IMR-90 (cell line): ENCODE measurements at regions not wholly inside any gene's neighbourhood (a gene's known extent, or its start where the extent isn't known, plus 50 kb on each side); places are given as distances from the start of the nearest gene placed in this dataset.

Source experiments
- ATAC-seq: fragments of 200-7000 bp; cut with Tn5 transposase; 2 replicates; pipeline ENCODE4 v1.9.1; 2020; ENCODE audit warnings: low read depth, mild to moderate bottlenecking, moderate library complexity
- BruUV-seq: library from RNA; stranded (reverse); fragments of 400-500 nt; replicated peaks from 2 replicates; lab custom pipeline; 2021; lab: Mats Ljungman, UMichigan
- CTCF ChIA-PET: fragments of 300-600 bp; formaldehyde crosslinking; extraction: SDS; loops from one replicate; lab custom pipeline; 2021; ENCODE audit warnings: antibody characterized with exemption; lab: Yijun Ruan, JAX
- POLR2A ChIA-PET: fragments of 300-600 bp; sonication (Branson Sonifier 250); formaldehyde crosslinking; loops from one replicate; lab custom pipeline; 2022; ENCODE audit warnings: antibody characterized with exemption; ENCODE audit not compliant: unreplicated experiment; lab: Charles Lee
- DNase-seq: peaks from one replicate; pipeline ENCODE4 v3.0.0; 2013
- H2AFZ ChIP-seq: replicated peaks from 2 replicates; pipeline ENCODE3; 2013; ENCODE audit warnings: low read length, mild to moderate bottlenecking; ENCODE audit not compliant: poor library complexity
- H2AK5ac ChIP-seq: 2 replicates; pipeline ENCODE4 v1.6.1; 2013; ENCODE audit warnings: low read depth, low read length, inconsistent platforms
- H2AK9ac ChIP-seq: replicated peaks from 2 replicates; pipeline ENCODE3; 2013; ENCODE audit warnings: mild to moderate bottlenecking, low read depth, low read length, moderate library complexity; ENCODE audit not compliant: poor library complexity
- H2BK120ac ChIP-seq: 2 replicates; pipeline ENCODE4 v1.6.1; 2013; ENCODE audit warnings: low read depth, low read length, inconsistent platforms
- H2BK15ac ChIP-seq: 3 replicates; pipeline ENCODE4 v1.6.1; 2013; ENCODE audit warnings: low read depth, low read length, inconsistent platforms
- H2BK20ac ChIP-seq: 2 replicates; pipeline ENCODE4 v1.6.1; 2013; ENCODE audit warnings: low read depth, mild to moderate bottlenecking, inconsistent platforms, low read length, moderate library complexity
- H2BK5ac ChIP-seq: 2 replicates; pipeline ENCODE4 v1.6.1; 2013; ENCODE audit warnings: mild to moderate bottlenecking, low read depth, low read length, inconsistent platforms; ENCODE audit not compliant: poor library complexity, severe bottlenecking
- H3K14ac ChIP-seq: replicated peaks from 2 replicates; pipeline ENCODE4 v1.6.1; 2013; ENCODE audit warnings: low read depth, low read length, inconsistent platforms
- H3K18ac ChIP-seq: 2 replicates; pipeline ENCODE4 v1.6.1; 2013; ENCODE audit warnings: low read depth, low read length, control low read depth
- H3K23ac ChIP-seq: 2 replicates; pipeline ENCODE4 v1.6.1; 2013; ENCODE audit warnings: low read depth, low read length, inconsistent platforms
- H3K27ac ChIP-seq: 2 replicates; pipeline ENCODE4 v1.5.1; 2013; ENCODE audit warnings: mild to moderate bottlenecking, control low read depth, low read length; ENCODE audit not compliant: insufficient read depth
- H3K27me3 ChIP-seq: 2 replicates; pipeline ENCODE4 v1.6.1; 2013; ENCODE audit warnings: low read length; ENCODE audit not compliant: control insufficient read depth, insufficient read depth
- H3K36me3 ChIP-seq: 2 replicates; pipeline ENCODE4 v1.6.1; 2013; ENCODE audit warnings: low read length, mixed read lengths; ENCODE audit not compliant: control insufficient read depth, insufficient read depth
- H3K4ac ChIP-seq: 2 replicates; pipeline ENCODE4 v1.6.1; 2013; ENCODE audit warnings: low read depth, low read length, inconsistent platforms
- H3K4me1 ChIP-seq: 2 replicates; pipeline ENCODE4 v1.6.1; 2013; ENCODE audit warnings: low read length, mixed read lengths; ENCODE audit not compliant: control insufficient read depth, insufficient read depth
- H3K4me2 ChIP-seq: 2 replicates; pipeline ENCODE4 v1.6.1; 2013; ENCODE audit warnings: low read depth, mild to moderate bottlenecking, control low read depth, low read length, moderate library complexity
- H3K4me3 ChIP-seq: 2 replicates; pipeline ENCODE4 v1.5.1; 2013; ENCODE audit warnings: low read depth, mild to moderate bottlenecking, control low read depth, low read length, moderate library complexity; ENCODE audit not compliant: insufficient read depth
- H3K56ac ChIP-seq: 2 replicates; pipeline ENCODE4 v1.6.1; 2013; ENCODE audit warnings: low read length, inconsistent platforms; ENCODE audit not compliant: insufficient read depth; ENCODE audit errors: extremely low read depth
- H3K79me1 ChIP-seq, 2 experiments: 2 replicates each; pipeline ENCODE4 v1.6.1; 2013; ENCODE audit warnings: low read length in 2 of 2, inconsistent platforms in 1 of 2, low read depth in 1 of 2
- H3K9ac ChIP-seq: 2 replicates; pipeline ENCODE4 v1.6.1; 2013; ENCODE audit warnings: low read depth, low read length, control low read depth
- H3K9me1 ChIP-seq: 2 replicates; pipeline ENCODE4 v1.6.1; 2013; ENCODE audit warnings: low read length, inconsistent platforms; ENCODE audit not compliant: insufficient read depth
- H3K9me3 ChIP-seq: 2 replicates; pipeline ENCODE4 v1.6.1; 2013; ENCODE audit warnings: low read length; ENCODE audit not compliant: control insufficient read depth, insufficient read depth
- H4K20me1 ChIP-seq: 2 replicates; pipeline ENCODE4 v1.6.1; 2013; ENCODE audit warnings: low read length, inconsistent platforms; ENCODE audit not compliant: insufficient read depth
- H4K5ac ChIP-seq: 2 replicates; pipeline ENCODE4 v1.6.1; 2013; ENCODE audit warnings: mild to moderate bottlenecking, low read depth, low read length, control low read depth
- H4K8ac ChIP-seq, 2 experiments: 2 replicates each; pipeline ENCODE4 v1.6.1; 2013; ENCODE audit warnings: low read depth in 2 of 2, low read length in 2 of 2, control low read depth in 1 of 2, inconsistent platforms in 1 of 2
- H4K91ac ChIP-seq: 2 replicates; pipeline ENCODE4 v1.6.1; 2013; ENCODE audit warnings: low read depth, low read length, inconsistent platforms; ENCODE audit not compliant: insufficient read depth
- ELK1 ChIP-seq: fragments of 150-350 bp; IDR thresholded peaks from 2 replicates; pipeline ENCODE4 v1.6.1; 2016; ENCODE audit warnings: low read depth, mild to moderate bottlenecking, low read length, moderate library complexity, borderline replicate concordance
- MAFK ChIP-seq: IDR thresholded peaks from 2 replicates; pipeline ENCODE4 v1.6.1; 2012; ENCODE audit warnings: low read depth, low read length, improper control_type of control experiment
- MAZ ChIP-seq: IDR thresholded peaks from 2 replicates; pipeline ENCODE4 v1.6.1; 2012; ENCODE audit warnings: low read depth, mild to moderate bottlenecking, low read length, improper control_type of control experiment, moderate library complexity, borderline replicate concordance
- MXI1 ChIP-seq: IDR thresholded peaks from 2 replicates; pipeline ENCODE4 v1.6.1; 2012; ENCODE audit warnings: low read depth, mild to moderate bottlenecking, low read length, moderate library complexity, borderline replicate concordance
- NFE2L2 ChIP-seq: fragments of 150-350 bp; IDR thresholded peaks from 2 replicates; pipeline ENCODE4 v1.6.1; 2016; ENCODE audit warnings: low read depth, mild to moderate bottlenecking, low read length
- RCOR1 ChIP-seq: IDR thresholded peaks from 2 replicates; pipeline ENCODE4 v1.6.1; 2012; ENCODE audit warnings: mild to moderate bottlenecking, low read length, improper control_type of control experiment; ENCODE audit not compliant: insufficient replicate concordance
- WGBS, 2 experiments: methylation state at CpG; one replicate each; pipeline versions ENCODE4 v1.1.5 to v1.1.7; 2013; ENCODE audit warnings: missing lambda C conversion rate in 2 of 2; ENCODE audit not compliant: insufficient read length in 1 of 2; ENCODE audit errors: extremely low coverage in 2 of 2; 5-methylcytosine and 5-hydroxymethylcytosine counted together
- dilution Hi-C: fragments of 300-500 bp; cut with HindIII; formaldehyde crosslinking; loops from one replicate; pipeline ENCODE4 v1.14.3; 2018; ENCODE audit warnings: low sequenced_read_pairs; ENCODE audit not compliant: unreplicated experiment
- in situ Hi-C: fragments of 300-500 bp; cut with MboI; formaldehyde crosslinking; loops from 3 replicates; pipeline ENCODE4 v1.14.3; 2019; ENCODE audit warnings: low sequenced_read_pairs, inconsistent platforms, mixed read lengths
- intact Hi-C: fragments of 100-400 bp; cut with micrococcal nuclease; formaldehyde crosslinking; loops from 2 replicates; pipeline ENCODE4 v1.10.0; 2022

- 80% methylated on average over 2 of the region's 8 CpGs; no CpG with 5 or more reads in 1 of the 2 experiments for WGBS, 2 experiments
- H3K4me2 ChIP-seq = no peak overlapping the region
- H3K36me3 ChIP-seq = no peaks in the 10 kb centered on the region
- no peak overlapping the region for H3K9ac ChIP-seq
- H3K27me3 ChIP-seq = no peaks in the 10 kb centered on the region
- H3K9me1 ChIP-seq = no peaks in the 10 kb centered on the region
- ATAC-seq = no peak
- H2AK5ac ChIP-seq = no peak overlapping the region
- H3K4me3 ChIP-seq = no peak overlapping the region
- H4K20me1 ChIP-seq = no peaks in the 10 kb centered on the region
- peak overlapping the region; percentile 54 for H2AFZ ChIP-seq
- dilution Hi-C loops = no loop called here
- no peak overlapping the region for H2AK9ac ChIP-seq
- ChIA-PET CTCF (no interaction called here), POLR2A (no interaction called here)
- no TSS peak for BruUV-seq
- H2BK20ac ChIP-seq = no peak overlapping the region
- H3K4ac ChIP-seq = no peak overlapping the region
- no peaks in the 10 kb centered on the region for H3K4me1 ChIP-seq
- no peak overlapping the region for H3K23ac ChIP-seq
- H3K9me3 ChIP-seq = no peaks in the 10 kb centered on the region
- H2BK15ac ChIP-seq = no peak overlapping the region
- no peak overlapping the region for H3K27ac ChIP-seq
- no peaks in the 10 kb centered on the region for H3K79me1 ChIP-seq
- H3K14ac ChIP-seq = no peak overlapping the region
- intact Hi-C loops = no loop called here
- TF ChIP-seq MXI1 (no peak), RCOR1 (no peak), MAZ (no peak), NFE2L2 (no peak), ELK1 (no peak), MAFK (no peak)
- in situ Hi-C loops = no loop called here
- H2BK5ac ChIP-seq = no peak overlapping the region
- H4K8ac ChIP-seq = no peak overlapping the region
- H3K18ac ChIP-seq = no peak overlapping the region
- no peak for DNase-seq
- H4K91ac ChIP-seq = no peak overlapping the region
- no peak overlapping the region for H4K5ac ChIP-seq
- H2BK120ac ChIP-seq = no peak overlapping the region
- H3K56ac ChIP-seq = no peak overlapping the region
Measured at GRCh38 chr3:105222568-105223093, 144.1 kb upstream of the ALCAM start.
